CD4-positive, alpha-beta T cell treated with Interferon gamma for 1 hour (primary cell): ENCODE measurements at regions not wholly inside any gene's neighbourhood (a gene's known extent, or its start where the extent isn't known, plus 50 kb on each side); places are given as distances from the start of the nearest gene placed in this dataset.
"Not testable (repeated sequence)": the region's sequence is repeated elsewhere in the genome, so short reads cannot be mapped to it uniquely, and the experiment has no call there.

ENCODE experiments used
- DNase-seq: peaks from one replicate; pipeline ENCODE4 v3.0.0-alpha.2; 2020

DNA sequence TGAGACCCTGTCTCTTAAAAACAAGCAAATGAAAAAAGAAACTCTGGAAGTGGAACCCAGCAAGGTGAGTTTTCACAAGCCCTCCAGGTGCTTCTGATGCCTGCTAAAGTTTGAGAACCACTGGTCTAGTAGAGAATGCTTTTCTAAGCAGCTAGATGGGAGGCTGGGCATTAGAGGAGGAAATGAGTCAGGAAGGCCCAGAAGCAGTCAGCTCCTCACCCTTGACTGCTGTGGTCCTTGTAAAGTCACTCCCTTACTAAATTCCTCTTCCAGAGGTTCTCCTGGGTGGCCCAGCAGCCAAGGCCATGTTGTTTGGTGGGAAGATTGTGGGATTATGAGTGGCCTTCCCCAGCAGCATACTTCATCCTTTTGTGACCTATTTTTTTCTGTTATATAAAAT lies 52.0 kb upstream of the FYN start:
- no peak for DNase-seq

DNA sequence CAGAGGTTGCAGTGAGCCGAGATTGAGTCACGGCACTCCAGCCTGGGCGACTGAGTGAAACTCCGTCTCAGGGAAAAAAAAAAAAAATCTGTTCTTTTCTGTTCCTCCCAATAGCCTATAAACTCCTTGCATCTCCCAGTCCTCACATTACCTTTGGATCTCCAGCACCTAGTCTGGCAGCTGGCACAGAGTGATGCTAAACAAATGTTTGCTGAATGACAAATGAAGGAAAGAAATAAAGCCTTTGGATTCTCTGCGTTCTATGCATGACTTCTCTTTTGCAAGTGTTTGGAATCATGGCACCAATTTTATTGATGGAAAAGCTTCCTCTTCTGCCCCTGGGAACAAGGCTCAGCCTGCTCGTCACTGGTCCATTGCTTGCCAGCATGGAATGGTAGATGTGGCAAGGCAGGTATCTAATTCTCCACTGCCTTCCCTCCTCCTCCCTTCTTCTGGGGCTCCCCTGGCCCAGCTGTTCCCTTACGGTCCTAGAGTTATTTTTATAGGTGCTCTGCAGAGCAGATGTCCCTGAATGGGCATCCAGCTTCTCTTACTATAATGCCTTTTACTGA lies 53.6 kb upstream of the FYN start:
- no peak for DNase-seq

DNA sequence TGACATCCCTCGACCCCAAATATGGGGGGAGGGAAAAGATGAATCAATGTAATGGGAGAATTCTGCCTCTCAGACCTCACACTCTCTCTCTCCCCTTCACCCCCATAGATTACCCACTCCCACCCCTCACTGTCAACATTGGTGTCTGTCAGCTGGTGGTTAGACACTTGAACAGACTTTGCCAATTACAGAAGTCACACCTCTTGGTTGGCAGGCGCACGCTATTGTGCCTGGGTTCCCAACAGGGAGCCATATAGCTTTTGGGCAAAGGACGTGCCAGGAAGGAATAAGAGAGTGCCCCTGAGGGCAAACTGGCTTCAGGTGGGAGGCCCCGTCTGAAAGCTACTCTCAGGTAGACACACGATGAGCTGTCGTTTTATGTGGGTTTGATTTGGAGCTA lies 54.1 kb upstream of the FYN start:
- DNase-seq, result no peak

DNA sequence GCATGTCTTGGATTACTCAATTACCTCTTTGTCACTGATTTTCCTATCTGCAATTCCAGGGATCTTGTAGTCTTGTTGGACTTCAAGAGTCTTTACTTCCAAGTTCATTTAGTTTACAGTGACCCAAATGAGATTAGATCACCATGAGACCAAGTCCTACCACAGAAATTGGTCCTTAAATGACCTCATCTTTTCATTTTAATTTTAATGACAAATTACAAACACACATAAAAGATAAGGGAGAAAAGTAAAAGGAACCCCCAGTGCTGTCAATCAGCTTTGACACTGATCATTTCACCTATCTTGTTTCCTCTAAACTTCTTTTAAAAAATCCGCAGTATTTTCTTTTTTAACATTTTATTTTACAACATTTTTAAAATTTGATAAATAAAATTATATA lies 54.9 kb upstream of the FYN start:
- no peak for DNase-seq

DNA sequence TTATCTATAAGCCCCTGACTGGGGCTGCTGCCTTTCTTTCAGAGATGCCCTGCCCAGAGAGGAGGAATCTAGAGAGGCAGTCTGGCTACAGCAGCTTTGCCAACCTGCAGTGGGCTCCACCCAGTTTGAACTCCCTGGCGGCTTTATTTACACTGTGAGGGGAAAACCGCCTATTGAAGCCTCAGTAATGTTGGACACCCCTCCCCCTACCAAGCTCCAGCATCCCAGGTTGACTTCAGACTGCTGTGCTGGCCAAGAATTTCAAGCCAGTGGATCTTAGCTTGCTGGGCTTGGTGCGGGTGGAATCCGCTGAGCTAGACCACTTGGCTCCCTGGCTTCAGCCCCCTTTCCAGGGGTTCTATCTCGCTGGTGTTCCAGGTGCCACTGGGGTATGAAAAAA lies 61.4 kb upstream of the FYN start:
- not testable (repeated sequence) for DNase-seq

DNA sequence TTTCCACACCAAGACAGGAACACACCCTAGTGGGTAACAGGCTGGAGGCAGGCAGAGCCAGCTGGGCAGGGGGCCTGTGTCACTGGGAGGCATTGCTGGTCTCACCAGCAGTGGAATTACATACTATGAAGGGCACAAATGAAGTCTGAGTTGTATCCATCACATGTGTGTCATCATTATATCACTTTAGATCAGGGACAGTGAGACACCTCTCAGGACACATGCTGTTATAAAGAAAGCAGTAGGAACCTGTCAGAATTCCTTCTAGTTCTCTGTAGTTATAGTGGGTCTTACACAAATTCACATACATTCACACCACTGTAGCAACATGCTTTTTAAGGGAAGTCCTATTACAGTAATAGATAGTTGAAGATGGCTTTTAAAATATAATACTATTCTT lies 63.5 kb upstream of the FYN start:
- DNase-seq, result no peak

DNA sequence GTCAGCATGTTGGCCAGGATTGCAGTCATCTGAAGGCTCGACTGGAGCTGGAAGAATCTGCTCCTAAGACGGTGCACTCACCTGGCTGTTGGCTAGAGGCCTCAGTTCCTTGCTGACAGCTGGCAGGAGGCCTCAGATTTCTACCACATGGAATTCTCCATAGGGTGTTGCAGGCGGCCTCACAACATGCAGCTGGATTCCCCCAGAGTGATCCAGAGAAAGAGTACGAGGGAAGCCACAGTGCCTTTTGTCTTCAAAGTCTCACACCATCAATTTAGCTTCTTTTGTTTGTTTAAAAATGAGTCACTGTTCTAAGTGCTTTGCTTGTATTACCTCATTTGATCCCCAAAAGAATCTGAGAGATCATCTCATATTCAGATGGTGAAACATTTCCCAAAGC lies 65.5 kb upstream of the FYN start:
- DNase-seq, result no peak

DNA sequence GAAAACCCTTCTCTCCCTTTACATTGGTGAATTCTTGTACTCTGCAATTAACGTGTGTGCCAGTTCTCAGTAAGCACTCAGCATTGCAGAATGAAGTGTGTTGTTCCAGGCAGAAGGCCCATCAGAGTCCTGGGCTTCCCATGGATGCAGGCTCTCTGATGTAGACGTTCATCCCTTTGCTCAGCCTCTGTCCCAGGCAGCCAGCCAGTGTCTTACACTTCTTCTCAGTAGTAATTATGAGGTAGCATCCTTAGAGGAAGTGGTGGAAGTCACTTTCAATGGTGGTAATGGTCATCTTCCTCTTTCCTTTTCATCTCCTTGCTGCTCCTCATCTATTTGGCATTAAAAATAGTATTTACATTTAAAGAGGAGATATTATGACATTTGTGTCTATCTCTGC lies 66.7 kb upstream of the FYN start:
- no peak for DNase-seq

DNA sequence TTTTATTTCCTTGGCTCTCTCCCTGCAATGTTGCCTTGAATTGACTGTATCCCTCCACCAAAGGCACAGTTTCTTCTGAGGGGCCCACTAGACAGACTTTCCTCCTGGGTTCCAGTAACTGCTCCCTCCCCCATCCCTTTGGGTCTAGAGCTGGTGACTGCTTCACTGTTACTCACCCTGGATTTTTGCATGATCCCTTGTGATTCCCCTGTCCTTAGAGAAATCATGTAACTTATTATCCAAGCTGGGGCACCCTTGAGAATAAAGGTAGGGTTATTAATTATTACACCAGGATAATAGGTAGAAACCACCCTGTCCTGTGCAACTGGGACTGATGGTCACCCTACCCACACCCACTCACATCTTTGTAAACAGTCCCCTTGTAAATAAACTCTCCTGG lies 67.5 kb upstream of the FYN start:
- DNase-seq, result no peak

DNA sequence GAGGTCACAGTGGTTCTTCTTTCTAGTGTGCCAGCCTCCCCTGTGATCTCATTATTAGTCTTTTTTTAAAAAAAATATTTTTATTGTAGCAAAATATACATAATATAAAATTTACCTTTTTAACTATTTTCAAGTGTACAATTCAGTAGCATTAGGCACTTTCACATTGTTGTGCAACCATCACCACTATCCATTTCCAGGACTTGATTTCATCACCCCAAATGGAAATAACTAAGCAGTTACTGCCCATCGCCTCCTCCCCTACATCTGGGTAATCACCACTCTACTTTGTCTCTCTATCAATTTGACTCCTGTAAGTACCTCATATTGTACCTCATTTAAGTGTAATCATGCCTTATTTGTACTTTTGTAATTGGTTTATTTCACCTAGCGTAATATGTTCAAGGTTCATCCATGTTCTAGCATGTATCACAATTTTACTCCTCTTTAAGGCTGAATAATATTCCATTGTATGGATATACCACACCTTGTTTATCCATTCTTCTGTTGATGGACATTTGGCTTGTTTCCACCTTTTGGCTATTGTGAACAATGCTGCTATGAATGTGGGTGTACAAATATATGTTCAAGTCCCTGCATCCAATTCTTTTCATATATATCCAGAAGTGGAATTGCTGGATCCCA lies 68.6 kb upstream of the FYN start:
- DNase-seq, result no peak

DNA sequence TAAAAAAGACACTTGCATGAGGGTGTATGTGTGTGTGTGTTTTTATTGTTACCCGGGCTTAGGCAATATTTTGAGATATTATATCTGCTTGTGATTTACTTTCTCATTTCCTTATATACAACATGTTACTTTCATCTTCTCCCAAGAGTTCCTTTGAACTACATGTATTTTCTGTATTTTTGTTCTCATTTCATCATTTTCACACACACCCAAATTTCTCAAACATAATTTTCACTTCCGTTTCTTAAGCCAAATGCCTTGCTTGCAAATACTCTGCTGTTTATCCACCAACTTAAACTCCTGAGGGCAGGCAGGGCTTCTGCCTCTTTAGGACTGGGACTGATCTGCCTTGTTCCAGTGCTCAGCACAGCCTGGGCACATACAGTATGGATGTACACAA lies 69.3 kb upstream of the FYN start:
- DNase-seq, result no peak

DNA sequence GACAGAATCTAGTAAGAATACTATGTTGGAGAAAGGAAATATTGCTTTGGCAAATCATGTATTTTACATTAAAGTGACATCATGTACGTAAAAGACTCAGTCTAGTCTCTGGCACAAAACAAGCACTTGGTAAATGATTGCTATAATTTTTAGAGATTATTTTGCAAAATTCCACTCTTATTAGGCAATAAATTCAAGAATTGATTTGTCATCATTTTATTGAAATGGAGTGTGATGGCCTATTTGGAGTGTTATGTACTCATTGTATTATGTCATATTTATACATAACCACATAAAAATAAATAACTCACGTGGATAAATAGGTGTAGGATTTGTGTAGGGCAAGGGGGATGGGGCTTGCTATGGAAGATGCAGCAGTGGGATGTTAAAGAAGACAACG lies 70.0 kb upstream of the FYN start:
- DNase-seq, result no peak

DNA sequence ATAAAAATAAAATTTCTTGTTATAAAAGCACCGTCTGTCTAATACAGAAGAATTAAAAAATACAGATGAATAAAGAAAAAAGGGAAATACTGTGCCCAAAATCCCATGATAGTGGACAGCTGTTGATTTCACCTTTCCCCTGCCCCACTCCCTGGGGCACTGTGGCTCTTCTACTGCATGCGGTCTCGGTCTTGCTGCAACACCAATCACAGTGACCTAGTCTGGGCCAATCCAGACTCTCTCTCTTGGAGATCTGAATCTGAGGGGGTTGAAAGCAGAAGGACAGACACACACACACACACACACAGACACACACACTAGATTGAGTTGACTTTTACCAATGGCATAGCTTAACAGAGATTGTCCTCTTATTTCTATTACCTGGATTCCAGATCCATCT lies 70.5 kb upstream of the FYN start:
- no peak for DNase-seq

DNA sequence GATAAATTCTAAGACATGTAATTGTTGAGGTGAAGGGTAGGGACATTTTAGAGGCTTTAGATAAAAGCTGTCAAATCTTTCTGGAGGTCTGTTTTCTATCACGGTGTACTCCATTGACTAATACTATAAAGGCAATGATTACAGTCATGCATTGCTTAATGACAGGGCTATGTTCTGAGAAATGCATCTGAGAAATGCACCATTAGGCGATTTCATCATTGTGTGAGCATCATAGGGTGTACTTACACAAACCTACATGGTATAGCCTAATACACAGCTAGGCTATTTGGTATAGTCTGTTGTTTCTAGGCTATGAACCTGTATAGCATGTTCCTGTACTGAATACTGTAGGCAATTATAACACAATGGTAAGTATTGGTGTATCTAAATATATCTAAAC lies 71.3 kb upstream of the FYN start:
- no peak for DNase-seq

DNA sequence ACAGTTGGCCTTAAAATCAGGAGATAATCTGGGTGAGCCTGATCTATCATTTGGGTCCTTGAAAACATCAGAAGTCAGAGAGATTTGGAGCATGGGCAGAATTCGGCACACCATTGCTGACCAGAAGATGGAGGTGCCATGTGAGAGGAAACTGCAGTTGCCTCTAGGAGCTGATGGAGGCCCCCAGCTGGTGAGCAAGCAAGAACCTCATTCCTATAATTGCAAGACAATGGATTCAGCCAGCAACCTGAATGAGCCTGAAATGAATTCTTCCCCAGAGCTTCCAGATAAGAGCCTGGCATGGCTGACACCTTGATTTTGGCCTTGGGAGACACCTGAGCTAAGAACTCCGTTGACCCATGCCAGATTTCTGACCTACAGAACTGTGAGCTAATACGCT lies 76.3 kb upstream of the FYN start:
- DNase-seq, result no peak

DNA sequence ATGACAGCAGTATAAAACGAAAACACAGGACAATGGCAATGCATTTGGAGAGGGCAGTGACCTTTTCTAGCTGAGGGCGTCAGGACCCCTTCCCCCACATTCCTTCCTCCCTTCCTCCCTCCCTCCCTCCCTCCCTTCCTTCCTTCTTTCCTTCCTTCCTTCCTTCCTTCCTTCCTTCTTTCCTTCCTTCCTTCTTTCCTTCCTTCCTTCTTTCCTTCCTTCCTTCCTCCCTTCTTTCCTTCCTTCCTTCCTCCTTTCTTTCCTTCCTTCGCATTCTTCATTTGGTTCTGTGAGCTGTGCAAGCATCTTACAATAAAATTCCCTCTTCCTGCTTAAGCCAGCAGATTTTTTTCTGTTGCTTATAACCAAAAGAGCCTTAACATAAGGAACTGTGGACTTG lies 76.7 kb upstream of the FYN start:
- DNase-seq, result not testable (repeated sequence)

DNA sequence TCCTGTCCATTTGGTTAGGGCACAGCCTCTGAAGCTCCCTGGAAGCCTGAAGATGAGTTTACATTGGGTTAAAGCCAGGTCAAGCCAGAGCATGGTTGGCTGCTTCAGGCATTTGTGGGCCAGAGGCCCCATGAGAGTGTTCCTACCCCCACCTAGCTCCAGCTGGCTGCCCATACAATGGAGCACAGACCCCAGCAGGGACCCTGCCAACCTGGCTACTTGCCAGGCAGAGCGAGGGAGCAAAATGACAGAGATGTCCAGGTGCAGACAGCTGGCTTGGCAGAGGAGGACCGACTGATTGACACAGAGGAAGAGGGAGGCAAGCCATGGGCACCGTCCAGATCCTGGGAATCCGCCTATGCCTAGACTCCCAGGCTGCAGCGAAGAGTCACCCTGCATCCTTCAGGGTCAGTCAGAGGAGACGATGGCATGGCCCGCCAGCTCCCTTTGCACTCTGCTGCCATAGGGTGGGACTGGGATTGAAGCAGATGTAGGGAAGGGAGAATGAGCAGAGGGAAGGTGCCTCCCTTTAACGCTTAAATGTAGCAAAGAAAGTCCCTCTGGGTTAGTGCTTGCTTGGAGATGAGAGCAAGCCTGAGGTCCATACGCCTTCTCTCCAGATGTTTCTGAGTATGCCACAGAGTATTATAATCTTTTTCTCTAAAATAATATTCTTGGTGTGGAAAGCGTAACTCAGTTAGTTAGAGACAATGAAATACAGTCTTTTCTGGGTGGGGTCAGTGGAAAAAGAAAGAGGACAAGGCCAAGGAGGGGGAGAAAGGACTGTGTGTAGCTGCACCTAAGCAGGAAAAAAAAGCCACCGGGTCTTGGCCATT lies 77.6 kb upstream of the FYN start:
- DNase-seq, result no peak

DNA sequence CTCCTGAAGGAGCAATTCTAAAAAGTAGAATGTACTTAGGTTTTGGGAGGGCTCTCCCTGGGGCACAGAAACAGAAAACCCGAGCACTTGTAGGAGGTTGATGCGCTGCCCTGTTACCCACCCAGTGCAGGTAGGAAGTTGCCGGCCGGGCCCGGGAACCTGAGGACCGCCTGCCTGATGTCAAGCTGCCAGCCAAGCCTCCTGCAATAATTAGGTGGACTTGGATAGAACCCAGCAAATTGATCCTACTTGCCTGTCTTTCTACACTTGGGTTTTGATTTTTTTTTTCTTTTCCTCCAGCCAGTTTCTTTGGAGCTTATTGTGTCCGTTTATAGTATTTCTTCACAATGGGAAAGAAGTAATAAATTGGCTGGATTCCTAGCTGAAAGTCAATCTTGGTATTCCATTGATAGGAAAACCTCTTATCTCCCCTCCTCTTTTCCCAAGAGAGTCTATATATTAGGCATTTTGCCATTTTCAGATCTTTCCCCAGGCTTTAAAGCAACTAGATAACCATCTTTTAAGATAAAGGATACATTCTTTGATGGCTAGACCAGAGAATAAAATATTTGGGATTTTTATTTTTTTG lies 78.3 kb upstream of the FYN start:
- DNase-seq, result no peak

DNA sequence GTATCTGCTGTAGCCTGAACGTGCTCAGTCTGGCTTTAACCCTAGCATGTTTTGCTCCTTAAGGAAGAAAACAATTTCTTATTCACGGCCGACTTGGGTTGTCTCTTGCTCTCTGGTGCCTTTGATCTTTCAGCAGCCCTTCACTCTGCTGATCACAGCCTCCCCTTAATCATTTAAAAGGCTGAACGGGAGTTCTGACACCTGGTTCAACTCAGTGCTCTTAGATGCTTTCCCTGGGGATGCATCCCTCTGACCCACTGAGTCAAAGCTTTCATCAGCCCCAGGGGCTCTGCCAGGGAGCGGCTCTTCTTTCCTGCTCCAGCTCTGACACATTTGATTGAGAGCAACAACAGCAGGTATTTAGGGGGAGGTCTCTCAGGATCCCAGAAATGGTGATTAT lies 79.0 kb upstream of the FYN start:
- DNase-seq, result no peak

DNA sequence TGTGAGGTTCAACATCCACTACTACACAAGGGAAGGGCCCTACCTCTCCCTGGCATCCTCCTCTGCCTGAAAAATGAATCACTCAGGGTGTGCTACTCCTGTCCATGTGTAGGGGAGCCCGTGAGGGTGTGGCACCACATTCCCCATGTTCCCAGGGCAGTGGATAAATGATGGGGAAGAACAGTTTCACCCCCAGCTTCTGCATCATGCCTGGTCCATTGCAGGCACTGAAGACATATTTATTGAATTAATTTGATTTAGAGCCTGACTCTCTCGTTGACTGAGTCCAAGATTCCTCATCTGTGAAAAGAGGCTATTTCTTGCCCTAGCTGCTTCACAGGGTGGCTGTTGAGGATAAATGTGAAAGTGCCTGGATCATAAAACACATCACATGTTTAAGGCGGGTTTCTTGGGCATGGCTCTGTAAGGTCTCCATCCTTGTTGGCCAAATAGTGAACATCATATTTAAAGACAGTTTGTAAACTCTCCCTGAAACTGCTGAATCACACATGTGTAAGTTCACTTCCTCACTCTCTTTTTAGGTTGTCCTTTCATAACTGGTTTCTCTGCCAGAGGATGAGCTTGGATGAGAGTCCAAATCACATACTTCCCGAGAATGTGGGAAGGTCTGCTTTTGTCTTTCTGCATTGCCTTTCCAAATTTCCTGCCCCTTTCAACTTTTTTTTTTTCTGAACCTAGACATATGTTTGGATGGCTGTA lies 79.7 kb upstream of the FYN start:
- no peak for DNase-seq

DNA sequence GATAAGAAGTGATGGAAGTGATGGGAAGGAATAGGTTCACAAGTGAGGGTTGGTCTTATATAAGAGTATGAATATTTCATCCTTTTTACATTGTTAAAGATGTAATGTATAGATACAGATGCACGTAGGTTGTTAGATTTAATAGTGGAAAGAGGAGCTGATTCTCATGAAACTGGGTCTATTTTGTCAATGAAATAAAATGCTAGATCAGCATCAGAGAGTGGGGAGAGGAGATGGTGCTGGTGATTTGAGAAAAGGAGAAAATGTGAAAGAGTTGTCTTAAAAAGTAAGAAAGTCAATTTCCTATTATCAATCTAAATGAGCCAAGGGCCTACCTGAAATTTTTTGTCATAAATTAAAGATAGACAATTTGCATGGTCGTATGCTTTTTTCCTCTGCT lies 82.8 kb upstream of the FYN start:
- DNase-seq, result no peak

DNA sequence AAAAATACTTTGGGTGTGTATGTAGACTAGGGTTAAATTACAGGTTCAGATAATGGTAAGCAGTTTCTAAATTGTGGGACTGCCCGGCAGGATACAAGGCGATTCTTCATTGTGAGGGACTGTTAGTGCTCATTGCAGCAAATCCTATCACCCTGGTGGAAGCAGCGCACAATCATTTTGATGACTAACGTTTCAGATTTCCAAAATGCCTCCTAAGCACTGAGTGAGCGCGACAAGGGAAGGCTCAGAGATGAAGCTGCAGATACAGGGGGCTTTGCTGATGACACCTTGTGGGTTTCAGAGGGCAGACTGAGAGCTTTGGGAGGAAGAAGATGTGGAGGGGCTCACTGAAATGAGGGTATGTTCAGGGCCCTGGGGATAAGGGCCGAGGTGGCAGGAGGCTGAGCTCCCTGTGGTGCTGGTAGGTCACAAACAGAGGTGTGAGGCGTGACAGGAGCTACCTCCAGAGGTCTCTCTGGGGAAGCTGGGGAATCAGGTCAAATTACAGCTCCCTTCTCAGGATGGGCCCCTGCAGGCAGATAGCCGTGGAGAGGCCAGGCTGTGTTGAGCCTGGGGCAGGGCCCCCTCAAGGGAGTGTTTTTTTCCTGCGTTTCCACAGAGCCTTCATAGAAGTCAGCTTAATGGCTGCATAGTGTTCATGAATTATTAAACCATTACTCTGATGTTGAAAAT lies 84.5 kb upstream of the FYN start:
- DNase-seq, result no peak

DNA sequence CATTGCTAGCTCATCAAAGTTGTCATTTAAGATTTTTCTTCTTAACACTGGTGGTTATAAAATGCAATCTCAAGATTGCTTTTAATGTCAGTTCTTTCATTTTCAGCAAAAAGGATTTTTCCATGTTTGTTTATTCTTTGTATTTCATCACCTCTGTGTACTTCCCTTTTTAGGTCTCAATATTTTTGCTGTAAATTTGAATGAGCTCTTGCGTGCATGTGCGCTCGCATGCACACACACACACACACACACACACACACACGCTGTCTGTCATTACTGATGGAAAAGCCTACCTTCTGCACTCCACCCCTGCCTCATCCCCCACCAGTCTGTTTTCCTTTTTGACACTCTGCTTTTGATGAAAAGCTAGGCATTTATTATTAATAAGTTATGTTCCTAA lies 85.3 kb upstream of the FYN start:
- DNase-seq, result no peak
